Panc1 (cell line): ENCODE measurements at regions not wholly inside any gene's neighbourhood (a gene's known extent, or its start where the extent isn't known, plus 50 kb on each side); places are given as distances from the start of the nearest gene placed in this dataset.

Experiments used
- ATAC-seq: fragments of 200-7000 bp; cut with Tn5 transposase; 2 replicates; pipeline ENCODE4 v1.9.1; 2020; ENCODE audit warnings: mild to moderate bottlenecking, moderate library complexity
- BruUV-seq: library from RNA; stranded (reverse); fragments of 400-500 nt; replicated peaks from 2 replicates; lab custom pipeline; 2021; lab: Mats Ljungman, UMichigan
- CTCF ChIA-PET: fragments of 300-600 bp; sonication (Branson Sonifier 250); formaldehyde crosslinking; loops from one replicate; lab custom pipeline; 2022; ENCODE audit warnings: antibody characterized with exemption; lab: Charles Lee
- POLR2A ChIA-PET: fragments of 300-600 bp; sonication (Branson Sonifier 250); formaldehyde crosslinking; loops from one replicate; lab custom pipeline; 2022; ENCODE audit warnings: antibody characterized with exemption; lab: Charles Lee
- DNase-seq: peaks from one replicate; pipeline ENCODE4 v3.0.0-alpha.2; 2010; ENCODE audit warnings: low read depth, low spot score
- H3K27ac ChIP-seq: 2 replicates; pipeline ENCODE4 v1.5.1; 2011; ENCODE audit warnings: mild to moderate bottlenecking, low read length, inconsistent platforms
- H3K27me3 ChIP-seq: fragments of 200-500 bp; sonication (Bioruptor generic); 2 replicates; pipeline ENCODE4 v1.6.0; 2014; ENCODE audit warnings: low read length, inconsistent platforms; ENCODE audit not compliant: control insufficient read depth, insufficient read depth
- H3K36me3 ChIP-seq: fragments of 200-500 bp; sonication (Bioruptor generic); 2 replicates; pipeline ENCODE4 v1.5.1; 2014; ENCODE audit warnings: inconsistent platforms, mild to moderate bottlenecking, low read length, moderate library complexity; ENCODE audit not compliant: control insufficient read depth, insufficient read depth
- H3K4me1 ChIP-seq: 2 replicates; pipeline ENCODE4 v1.5.1; 2011; ENCODE audit warnings: inconsistent platforms, mild to moderate bottlenecking, low read length, moderate library complexity; ENCODE audit not compliant: control insufficient read depth, insufficient read depth
- H3K4me3 ChIP-seq, 2 experiments: 2 replicates each; pipeline ENCODE4 v1.5.1; 2011 to 2012; ENCODE audit warnings: low read depth in 2 of 2, low read length in 2 of 2, mild to moderate bottlenecking in 2 of 2, inconsistent platforms in 1 of 2, moderate library complexity in 1 of 2
- H3K9me3 ChIP-seq: fragments of 200-500 bp; sonication (Bioruptor generic); 2 replicates; pipeline ENCODE4 v1.5.1; 2014; ENCODE audit warnings: low read depth, mild to moderate bottlenecking, inconsistent platforms, low read length, moderate library complexity; ENCODE audit not compliant: control insufficient read depth, insufficient read depth
- CTCF ChIP-seq: fragments of 450-650 bp; IDR thresholded peaks from 2 replicates; pipeline ENCODE4 v1.5.1; 2017; ENCODE audit warnings: mild to moderate bottlenecking
- POLR2AphosphoS5 ChIP-seq: IDR thresholded peaks from 2 replicates; pipeline ENCODE4 v1.6.1; 2012; ENCODE audit warnings: mild to moderate bottlenecking, low read depth, low read length, moderate library complexity
- REST ChIP-seq, 2 experiments: IDR thresholded peaks; 2 replicates each; pipeline ENCODE4 v1.6.1; 2011 to 2012; ENCODE audit warnings: low read depth in 2 of 2, control low read depth in 1 of 2, low read length in 1 of 2, mild to moderate bottlenecking in 1 of 2, moderate library complexity in 1 of 2; ENCODE audit not compliant: insufficient read depth in 1 of 2
- SIN3A ChIP-seq: IDR thresholded peaks from 2 replicates; pipeline ENCODE4 v1.6.1; 2012; ENCODE audit warnings: low read depth, mild to moderate bottlenecking, low read length, moderate library complexity, borderline replicate concordance; ENCODE audit not compliant: insufficient read depth
- TCF7L2 ChIP-seq: IDR thresholded peaks from 2 replicates; pipeline ENCODE4 v1.6.1; 2011; ENCODE audit warnings: mild to moderate bottlenecking, low read depth, low read length, inconsistent platforms
- in situ Hi-C: cut with HindIII; loops from 2 replicates; pipeline ENCODE4 v1.10.0; 2016; ENCODE audit warnings: low sequenced_read_pairs, low pct_unique_long_range_greater_than_20kb
- intact Hi-C: fragments of 100-400 bp; cut with micrococcal nuclease; formaldehyde crosslinking; loops from one replicate; pipeline ENCODE4 v1.10.0; 2022; ENCODE audit not compliant: unreplicated experiment

- H3K4me1 ChIP-seq: no peaks in the 10 kb centered on the region
- no peaks in the 10 kb centered on the region for H3K27me3 ChIP-seq
- ChIA-PET POLR2A (no interaction called here), CTCF (no interaction called here)
- intact Hi-C loops (no loop called here), in situ Hi-C loops (no loop called here)
- no peak overlapping the region for H3K4me3 ChIP-seq
- ATAC-seq (no peak), DNase-seq (no peak)
- H3K9me3 ChIP-seq: no peaks in the 10 kb centered on the region
- no TSS peak for BruUV-seq
- no peaks in the 10 kb centered on the region for H3K36me3 ChIP-seq
- TF ChIP-seq TCF7L2 (no peak), POLR2AphosphoS5 (no peak), SIN3A (no peak), CTCF (no peak), REST (IDR thresholded peaks at IDR 0.05; ENCODE audit: insufficient read depth in 1 of 2, low read depth in 2 of 2, low read length in 1 of 2) (no peak)
- H3K27ac ChIP-seq: no peak overlapping the region
Measured at GRCh38 chr2:7619203-7619970, 702.2 kb downstream of the RNF144A start.

- DNase-seq: no peak
- H3K4me1 ChIP-seq: no peaks in the 10 kb centered on the region
- TF ChIP-seq SIN3A: no peak
- TF ChIP-seq POLR2AphosphoS5: no peak
- TF ChIP-seq CTCF: no peak
- no peak for TF ChIP-seq REST (IDR thresholded peaks at IDR 0.05; ENCODE audit: insufficient read depth in 1 of 2, low read depth in 2 of 2, low read length in 1 of 2)
- no peak for TF ChIP-seq TCF7L2
- ATAC-seq: no peak
- H3K36me3 ChIP-seq: no peaks in the 10 kb centered on the region
- BruUV-seq: no TSS peak
- no peak overlapping the region for H3K27ac ChIP-seq
- H3K9me3 ChIP-seq: no peaks in the 10 kb centered on the region
- ChIA-PET CTCF (no interaction called here), POLR2A (no interaction called here)
- intact Hi-C loops (no loop called here), in situ Hi-C loops (no loop called here)
- no peak overlapping the region for H3K4me3 ChIP-seq
- no peaks in the 10 kb centered on the region for H3K27me3 ChIP-seq
Measured at GRCh38 chr2:7620255-7620654, 703.0 kb downstream of the RNF144A start.
